ENCODE measurements at regions not wholly inside any gene's neighbourhood (a gene's known extent, or its start where the extent isn't known, plus 50 kb on each side); places are given as distances from the start of the nearest gene placed in this dataset. TPM values are rescaled to one million over a fixed set of nuclear protein-coding genes. Genes with fewer than 3 reads are reported as not detected.

- no peak for TF ChIP-seq CTCF (IDR thresholded peaks at IDR 0.05; ENCODE audit: insufficient read depth, low read depth, low read length)
- DNase-seq (ENCODE audit: low read depth) = no peak
- H3K4me3 ChIP-seq (ENCODE audit: low read depth, low read length) = no peak overlapping the region
Observed at GRCh38 chr4:22003878-22004277, 55.3 kb upstream of the KCNIP4 start.

Small RNAs in the stretch of these regions (small RNA-seq; reads per million reads assigned to genes)
- not detected for gene RNU6-420P
